Liver (tissue), 8 donors: ENCODE measurements at regions not wholly inside any gene's neighbourhood (a gene's known extent, or its start where the extent isn't known, plus 50 kb on each side); places are given as distances from the start of the nearest gene placed in this dataset.

Experiments
- DNase-seq: peaks from one replicate; pipeline ENCODE4 v3.0.0-alpha.2; 2017; ENCODE audit warnings: low spot score
- H3K27ac ChIP-seq, 2 donors: one replicate each; pipeline ENCODE4 v1.7.0; 2013; ENCODE audit warnings: inconsistent platforms in 2 of 2, low read length in 2 of 2, control low read depth in 1 of 2, low read depth in 1 of 2, mild to moderate bottlenecking in 1 of 2
- H3K27me3 ChIP-seq, 4 donors: one replicate each; pipeline versions ENCODE4 v1.6.1 to v1.7.0; 2013; ENCODE audit warnings: low read length in 3 of 4, inconsistent platforms in 1 of 4, mild to moderate bottlenecking in 1 of 4, moderate library complexity in 1 of 4; ENCODE audit not compliant: control insufficient read depth in 4 of 4, insufficient read depth in 4 of 4
- H3K36me3 ChIP-seq, 4 donors: one replicate each; pipeline versions ENCODE4 v1.6.1 to v1.7.0; 2013; ENCODE audit warnings: low read length in 3 of 4, mild to moderate bottlenecking in 3 of 4, low read depth in 1 of 4, moderate library complexity in 1 of 4; ENCODE audit not compliant: control insufficient read depth in 4 of 4, insufficient read depth in 3 of 4
- H3K4me1 ChIP-seq, 4 donors: one replicate each; pipeline versions ENCODE4 v1.6.1 to v1.7.0; 2013; ENCODE audit warnings: low read length in 3 of 4, mild to moderate bottlenecking in 3 of 4, moderate library complexity in 1 of 4; ENCODE audit not compliant: control insufficient read depth in 4 of 4, insufficient read depth in 4 of 4
- H3K4me3 ChIP-seq, 3 donors: one replicate each; pipeline versions ENCODE4 v1.6.1 to v1.7.0; 2013; ENCODE audit warnings: low read length in 3 of 3, control low read depth in 1 of 3, low read depth in 1 of 3, mild to moderate bottlenecking in 1 of 3
- H3K9ac ChIP-seq, 2 donors: one replicate each; pipeline ENCODE4 v1.7.0; 2013; ENCODE audit warnings: low read length in 2 of 2, mild to moderate bottlenecking in 2 of 2, moderate library complexity in 2 of 2, control low read depth in 1 of 2, low read depth in 1 of 2
- H3K9me3 ChIP-seq, 4 donors: one replicate each; pipeline versions ENCODE4 v1.6.1 to v1.7.0; 2013; ENCODE audit warnings: low read length in 3 of 4; ENCODE audit not compliant: control insufficient read depth in 4 of 4
- EGR1 ChIP-seq, 2 donors: IDR thresholded peaks; 2 replicates each; pipeline ENCODE4 v1.6.1; 2016 to 2018; ENCODE audit warnings: antibody characterized with exemption in 2 of 2, low read depth in 2 of 2
- FOXA1 ChIP-seq: IDR thresholded peaks from 2 replicates; pipeline ENCODE4 v1.6.1; 2016; ENCODE audit warnings: antibody characterized with exemption
- FOXA2 ChIP-seq: IDR thresholded peaks from 2 replicates; pipeline ENCODE4 v1.6.1; 2016; ENCODE audit warnings: antibody characterized with exemption
- GABPA ChIP-seq, 2 donors: IDR thresholded peaks in 1 of 2; conservative IDR thresholded peaks in 1 of 2; 2 replicates each; pipeline ENCODE4 v1.6.1; 2016; ENCODE audit warnings: antibody characterized with exemption in 2 of 2, mild to moderate bottlenecking in 1 of 2, moderate library complexity in 1 of 2
- HNF4A ChIP-seq, 2 donors: conservative IDR thresholded peaks; 2 replicates each; pipeline ENCODE4 v1.6.1; 2016; ENCODE audit warnings: antibody characterized with exemption in 2 of 2, mild to moderate bottlenecking in 2 of 2
- HNF4G ChIP-seq: IDR thresholded peaks from 2 replicates; pipeline ENCODE4 v1.6.1; 2016; ENCODE audit warnings: antibody characterized with exemption
- JUND ChIP-seq, 2 donors: IDR thresholded peaks; 2 replicates each; pipeline ENCODE4 v1.6.1; 2016; ENCODE audit warnings: antibody characterized with exemption in 2 of 2
- NR2F2 ChIP-seq: IDR thresholded peaks from 2 replicates; pipeline ENCODE4 v1.6.1; 2016; ENCODE audit warnings: antibody characterized with exemption
- RAD21 ChIP-seq, 2 donors: IDR thresholded peaks; 2 replicates each; pipeline ENCODE4 v1.6.1; 2016; ENCODE audit warnings: antibody characterized with exemption in 2 of 2, mild to moderate bottlenecking in 2 of 2
- RXRA ChIP-seq, 2 donors: IDR thresholded peaks; 2 replicates each; pipeline ENCODE4 v1.6.1; 2017 to 2018; ENCODE audit warnings: antibody characterized with exemption in 2 of 2, mild to moderate bottlenecking in 1 of 2
- SP1 ChIP-seq: IDR thresholded peaks from 2 replicates; pipeline ENCODE4 v1.6.1; 2018; ENCODE audit warnings: antibody characterized with exemption, mild to moderate bottlenecking
- TAF1 ChIP-seq: conservative IDR thresholded peaks from 2 replicates; pipeline ENCODE4 v1.6.1; 2016; ENCODE audit warnings: antibody characterized with exemption, mild to moderate bottlenecking
- YY1 ChIP-seq: IDR thresholded peaks from 2 replicates; pipeline ENCODE4 v1.6.1; 2016; ENCODE audit warnings: antibody characterized with exemption, mild to moderate bottlenecking
- WGBS: extraction: QIAGEN DNeasy Blood & Tissue Kit; methylation state at CpG from one replicate; pipeline ENCODE4 v1.1.7; 2013; 5-methylcytosine and 5-hydroxymethylcytosine counted together
- TF ChIP-seq, protein P1 (sequence below): IDR thresholded peaks from 2 replicates; pipeline ENCODE4 v1.6.1; 2016; ENCODE audit warnings: antibody characterized with exemption
- TF ChIP-seq, protein P2 (sequence below): IDR thresholded peaks from 2 replicates; pipeline ENCODE4 v1.6.1; 2016; ENCODE audit warnings: antibody characterized with exemption
- TF ChIP-seq, protein P3 (sequence below): fragments of 150-350 bp; IDR thresholded peaks from 2 replicates; pipeline ENCODE4 v1.5.1; 2017; ENCODE audit warnings: improper control_type of control experiment, low read depth, low read length; ENCODE audit not compliant: missing input control
- TF ChIP-seq, protein P4 (sequence below): IDR thresholded peaks from 2 replicates; pipeline ENCODE4 v1.6.1; 2016; ENCODE audit warnings: antibody characterized with exemption, mild to moderate bottlenecking
- donor health status: healthy.
- donor health status: healthy.
- donor health status: healthy.
- donor health status: healthy.
- donor health status: healthy.

DNA sequence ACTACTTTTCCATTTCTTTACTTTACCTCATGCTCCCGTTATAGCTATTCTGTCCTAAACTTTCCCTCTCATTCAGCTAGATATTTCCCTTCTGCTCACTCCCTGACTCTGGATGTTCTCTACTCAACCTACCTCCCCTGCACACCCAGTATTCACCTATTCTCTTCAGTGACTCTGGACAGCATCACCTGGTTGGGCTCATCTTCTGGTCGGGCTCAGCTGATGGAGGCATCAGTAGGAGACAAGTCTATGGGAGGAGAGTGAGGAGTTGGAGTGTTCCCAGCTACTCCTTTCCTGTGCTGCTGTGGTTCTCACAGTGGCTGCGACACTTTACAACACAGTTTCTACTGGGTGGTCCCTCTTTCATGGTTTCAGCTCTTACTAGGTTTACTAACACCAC, 493.9 kb downstream of the DMAC1 start:
- TF ChIP-seq FOXA1 (no peak), NR2F2 (no peak), EGR1 (IDR thresholded peaks at IDR 0.05; ENCODE audit: low read depth in 2 of 2) (no peak), FOXA2 (no peak), GABPA (IDR thresholded peaks at IDR 0.05 in 1 of 2, conservative IDR thresholded peaks at IDR 0.05 in 1 of 2) (no peak), HNF4A (conservative IDR thresholded peaks at IDR 0.05) (no peak), YY1 (no peak), RAD21 (IDR thresholded peaks at IDR 0.05) (no peak), SP1 (no peak), HNF4G (no peak)
- TF ChIP-seq, protein P1, sequence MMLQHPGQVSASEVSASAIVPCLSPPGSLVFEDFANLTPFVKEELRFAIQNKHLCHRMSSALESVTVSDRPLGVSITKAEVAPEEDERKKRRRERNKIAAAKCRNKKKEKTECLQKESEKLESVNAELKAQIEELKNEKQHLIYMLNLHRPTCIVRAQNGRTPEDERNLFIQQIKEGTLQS: no peak
- TF ChIP-seq, protein P2, sequence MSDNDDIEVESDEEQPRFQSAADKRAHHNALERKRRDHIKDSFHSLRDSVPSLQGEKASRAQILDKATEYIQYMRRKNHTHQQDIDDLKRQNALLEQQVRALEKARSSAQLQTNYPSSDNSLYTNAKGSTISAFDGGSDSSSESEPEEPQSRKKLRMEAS: no peak
- TF ChIP-seq, protein P3, sequence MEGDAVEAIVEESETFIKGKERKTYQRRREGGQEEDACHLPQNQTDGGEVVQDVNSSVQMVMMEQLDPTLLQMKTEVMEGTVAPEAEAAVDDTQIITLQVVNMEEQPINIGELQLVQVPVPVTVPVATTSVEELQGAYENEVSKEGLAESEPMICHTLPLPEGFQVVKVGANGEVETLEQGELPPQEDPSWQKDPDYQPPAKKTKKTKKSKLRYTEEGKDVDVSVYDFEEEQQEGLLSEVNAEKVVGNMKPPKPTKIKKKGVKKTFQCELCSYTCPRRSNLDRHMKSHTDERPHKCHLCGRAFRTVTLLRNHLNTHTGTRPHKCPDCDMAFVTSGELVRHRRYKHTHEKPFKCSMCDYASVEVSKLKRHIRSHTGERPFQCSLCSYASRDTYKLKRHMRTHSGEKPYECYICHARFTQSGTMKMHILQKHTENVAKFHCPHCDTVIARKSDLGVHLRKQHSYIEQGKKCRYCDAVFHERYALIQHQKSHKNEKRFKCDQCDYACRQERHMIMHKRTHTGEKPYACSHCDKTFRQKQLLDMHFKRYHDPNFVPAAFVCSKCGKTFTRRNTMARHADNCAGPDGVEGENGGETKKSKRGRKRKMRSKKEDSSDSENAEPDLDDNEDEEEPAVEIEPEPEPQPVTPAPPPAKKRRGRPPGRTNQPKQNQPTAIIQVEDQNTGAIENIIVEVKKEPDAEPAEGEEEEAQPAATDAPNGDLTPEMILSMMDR: no peak
- Histone ChIP-seq H3K4me3 (no peak overlapping the region), H3K9ac (no peak overlapping the region), H3K4me1 (no peaks in the 10 kb centered on the region), H3K36me3 (no peaks in the 10 kb centered on the region), H3K27ac (no peak overlapping the region), H3K9me3 (peaks cover 0 to 3% (median under 1%) of the 10 kb centered on the region in 4 donors), H3K27me3 (no peaks in the 10 kb centered on the region)
- DNase-seq: no peak
- 84% methylated on average over 3 of the region's 3 CpGs for whole genome bisulfite sequencing

DNA sequence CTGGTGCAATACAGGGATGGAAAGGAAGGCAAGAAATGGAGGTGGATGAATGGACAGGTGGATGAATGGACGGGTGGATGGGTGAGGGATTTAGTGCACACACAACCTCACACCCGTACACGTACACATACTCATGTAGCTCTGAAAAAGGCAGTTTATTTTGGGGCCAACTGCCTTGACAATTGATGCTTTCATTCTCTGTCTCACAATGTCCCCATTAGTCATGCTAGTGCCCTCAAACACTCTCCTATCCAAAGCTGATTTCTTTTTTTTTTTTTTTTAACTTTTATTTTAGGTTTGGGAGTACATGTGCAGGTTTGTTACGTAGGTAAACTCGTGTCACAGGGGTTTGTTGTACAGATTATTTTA, 495.0 kb downstream of the DMAC1 start:
- no peaks in the 10 kb centered on the region for H3K9me3 ChIP-seq
- TF ChIP-seq HNF4A (conservative IDR thresholded peaks at IDR 0.05): no peak
- H3K27ac ChIP-seq: no peak overlapping the region
- DNase-seq: no peak
- no peak overlapping the region for H3K4me3 ChIP-seq
- H3K36me3 ChIP-seq: no peaks in the 10 kb centered on the region
- no peaks in the 10 kb centered on the region for H3K27me3 ChIP-seq
- 60% methylated on average over 5 of the region's 5 CpGs for WGBS
- no peak overlapping the region for H3K9ac ChIP-seq
- no peaks in the 10 kb centered on the region for H3K4me1 ChIP-seq

DNA sequence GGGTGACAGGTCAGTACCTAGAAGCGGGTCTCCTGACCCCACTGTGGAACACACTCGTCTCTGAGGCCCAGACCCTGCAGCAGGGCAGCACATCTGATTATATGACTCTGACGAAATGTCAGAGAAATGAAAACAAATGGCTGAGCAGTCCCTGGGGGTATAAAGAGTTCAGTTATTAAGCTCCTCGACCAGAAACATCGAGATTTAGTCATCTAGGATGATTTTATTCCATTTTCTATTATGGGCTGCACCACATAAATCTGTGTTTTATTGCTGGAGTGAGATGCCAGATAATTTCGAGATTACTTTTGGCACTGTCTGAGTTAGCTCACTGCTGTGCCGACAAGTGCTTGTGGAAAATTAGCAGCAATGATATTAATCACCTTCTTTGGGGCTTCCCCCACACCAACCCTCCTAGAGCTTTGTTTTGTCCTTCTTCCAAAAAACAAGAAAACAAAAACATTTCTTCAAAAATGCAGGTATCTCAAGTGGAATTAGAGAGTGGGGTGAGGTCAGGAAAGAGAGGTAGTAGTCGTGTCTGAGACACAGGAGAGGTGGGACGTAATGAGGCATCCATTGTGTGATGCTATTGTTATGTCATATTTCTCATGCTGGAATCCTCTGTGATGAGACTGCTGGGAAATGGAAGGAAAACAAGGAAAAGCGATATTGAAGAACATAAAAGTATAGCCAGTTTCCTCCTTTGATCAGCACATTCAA, 495.5 kb downstream of the DMAC1 start:
- WGBS: 66% methylated on average over 10 of the region's 10 CpGs
- no peaks in the 10 kb centered on the region for H3K9me3 ChIP-seq

More for the DNA sequence above, 495.5 kb downstream of the DMAC1 start:
- Histone ChIP-seq H3K27ac (no peak overlapping the region), H3K4me3 (no peak overlapping the region), H3K9ac (no peak overlapping the region), H3K4me1 (no peaks in the 10 kb centered on the region), H3K36me3 (no peaks in the 10 kb centered on the region), H3K27me3 (no peaks in the 10 kb centered on the region)
- TF ChIP-seq, protein P2: no peak
- TF ChIP-seq GABPA (IDR thresholded peaks at IDR 0.05 in 1 of 2, conservative IDR thresholded peaks at IDR 0.05 in 1 of 2) (no peak), FOXA2 (no peak), RAD21 (IDR thresholded peaks at IDR 0.05) (no peak), JUND (IDR thresholded peaks at IDR 0.05) (no peak), HNF4A (conservative IDR thresholded peaks at IDR 0.05) (no peak), TAF1 (no peak), EGR1 (IDR thresholded peaks at IDR 0.05; ENCODE audit: low read depth in 2 of 2) (no peak), RXRA (IDR thresholded peaks at IDR 0.05) (no peak), YY1 (no peak), FOXA1 (no peak), HNF4G (no peak), NR2F2 (no peak)
- TF ChIP-seq, protein P4, sequence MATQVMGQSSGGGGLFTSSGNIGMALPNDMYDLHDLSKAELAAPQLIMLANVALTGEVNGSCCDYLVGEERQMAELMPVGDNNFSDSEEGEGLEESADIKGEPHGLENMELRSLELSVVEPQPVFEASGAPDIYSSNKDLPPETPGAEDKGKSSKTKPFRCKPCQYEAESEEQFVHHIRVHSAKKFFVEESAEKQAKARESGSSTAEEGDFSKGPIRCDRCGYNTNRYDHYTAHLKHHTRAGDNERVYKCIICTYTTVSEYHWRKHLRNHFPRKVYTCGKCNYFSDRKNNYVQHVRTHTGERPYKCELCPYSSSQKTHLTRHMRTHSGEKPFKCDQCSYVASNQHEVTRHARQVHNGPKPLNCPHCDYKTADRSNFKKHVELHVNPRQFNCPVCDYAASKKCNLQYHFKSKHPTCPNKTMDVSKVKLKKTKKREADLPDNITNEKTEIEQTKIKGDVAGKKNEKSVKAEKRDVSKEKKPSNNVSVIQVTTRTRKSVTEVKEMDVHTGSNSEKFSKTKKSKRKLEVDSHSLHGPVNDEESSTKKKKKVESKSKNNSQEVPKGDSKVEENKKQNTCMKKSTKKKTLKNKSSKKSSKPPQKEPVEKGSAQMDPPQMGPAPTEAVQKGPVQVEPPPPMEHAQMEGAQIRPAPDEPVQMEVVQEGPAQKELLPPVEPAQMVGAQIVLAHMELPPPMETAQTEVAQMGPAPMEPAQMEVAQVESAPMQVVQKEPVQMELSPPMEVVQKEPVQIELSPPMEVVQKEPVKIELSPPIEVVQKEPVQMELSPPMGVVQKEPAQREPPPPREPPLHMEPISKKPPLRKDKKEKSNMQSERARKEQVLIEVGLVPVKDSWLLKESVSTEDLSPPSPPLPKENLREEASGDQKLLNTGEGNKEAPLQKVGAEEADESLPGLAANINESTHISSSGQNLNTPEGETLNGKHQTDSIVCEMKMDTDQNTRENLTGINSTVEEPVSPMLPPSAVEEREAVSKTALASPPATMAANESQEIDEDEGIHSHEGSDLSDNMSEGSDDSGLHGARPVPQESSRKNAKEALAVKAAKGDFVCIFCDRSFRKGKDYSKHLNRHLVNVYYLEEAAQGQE: no peak
- TF ChIP-seq, protein P1: no peak
- TF ChIP-seq, protein P3: no peak
- no peak for DNase-seq
